HG02852 (cell line): ENCODE measurements at regions not wholly inside any gene's neighbourhood (a gene's known extent, or its start where the extent isn't known, plus 50 kb on each side); places are given as distances from the start of the nearest gene placed in this dataset.
"Not testable (repeated sequence)": the region's sequence is repeated elsewhere in the genome, so short reads cannot be mapped to it uniquely, and the experiment has no call there.

ENCODE experiments used
- ATAC-seq: cut with Tn5 transposase; IDR thresholded peaks from one replicate; pipeline ENCODE4 v1.9.1; 2021; ENCODE audit warnings: mild to moderate bottlenecking, moderate library complexity; ENCODE audit not compliant: unreplicated experiment

- ATAC-seq: no peak
Observed at GRCh38 chr3:4218456-4219226, 84.5 kb upstream of the SETMAR start.

GRCh38 chr3:4219227-4219568 is 84.0 kb upstream of the SETMAR start:
- no peak for ATAC-seq

GRCh38 chr3:4220065-4220464 is 83.1 kb upstream of the SETMAR start:
- ATAC-seq: no peak

- no peak for ATAC-seq
Observed at GRCh38 chr3:4222574-4223175, 80.5 kb upstream of the SETMAR start.

GRCh38 chr3:4223777-4224176 is 79.4 kb upstream of the SETMAR start:
- no peak for ATAC-seq

- no peak for ATAC-seq
Observed at GRCh38 chr3:4224331-4224730, 78.8 kb upstream of the SETMAR start.

- ATAC-seq: no peak
Observed at GRCh38 chr3:4225005-4225471, 78.1 kb upstream of the SETMAR start.

GRCh38 chr3:4228295-4228694 is 74.9 kb upstream of the SETMAR start:
- no peak for ATAC-seq

- ATAC-seq: no peak
Observed at GRCh38 chr3:4231041-4231440, 72.1 kb upstream of the SETMAR start.

- ATAC-seq: no peak
Observed at GRCh38 chr3:4232798-4233197, 70.4 kb upstream of the SETMAR start.

- no peak for ATAC-seq
Observed at GRCh38 chr3:4233488-4233887, 69.7 kb upstream of the SETMAR start.

GRCh38 chr3:4234889-4235288 is 68.3 kb upstream of the SETMAR start:
- ATAC-seq: no peak

- no peak for ATAC-seq
Observed at GRCh38 chr3:4235690-4236089, 67.5 kb upstream of the SETMAR start.

GRCh38 chr3:4241595-4242170 is 61.5 kb upstream of the SETMAR start:
- no peak for ATAC-seq

- ATAC-seq: no peak
Observed at GRCh38 chr3:4245671-4246070, 57.5 kb upstream of the SETMAR start.

- no peak for ATAC-seq
Observed at GRCh38 chr3:4247391-4247790, 55.8 kb upstream of the SETMAR start.

GRCh38 chr3:4250064-4250463 is 53.1 kb upstream of the SETMAR start:
- ATAC-seq: no peak

GRCh38 chr3:4251412-4251811 is 51.8 kb upstream of the SETMAR start:
- no peak for ATAC-seq

- not testable (repeated sequence) for ATAC-seq
Observed at GRCh38 chr3:4253072-4253832, 49.9 kb upstream of the SETMAR start.
